Activated CD4-positive, alpha-beta T cell treated with anti-CD3 and anti-CD28 coated beads, Interleukin-2, amount 10 ng/mL, durations not matched to agents 7 days and 5 days (primary cell): ENCODE measurements at regions not wholly inside any gene's neighbourhood (a gene's known extent, or its start where the extent isn't known, plus 50 kb on each side); places are given as distances from the start of the nearest gene placed in this dataset.

Experiments
- CTCF ChIA-PET: fragments of 350-600 bp; sonication (Branson Sonifier 250); formaldehyde crosslinking; loops from one replicate; lab custom pipeline; 2021; ENCODE audit warnings: antibody characterized with exemption; lab: Charles Lee
- POLR2A ChIA-PET: fragments of 350-600 bp; sonication (Branson Sonifier 250); formaldehyde crosslinking; loops from one replicate; lab custom pipeline; 2021; ENCODE audit warnings: antibody characterized with exemption; lab: Charles Lee
- DNase-seq: peaks from one replicate; pipeline ENCODE4 v3.0.0-alpha.2; 2020
- H3K27ac Mint-ChIP-seq: one replicate; pipeline ENCODE4 v1.8.0; 2021; ENCODE audit warnings: mild to moderate bottlenecking, moderate library complexity, mixed read lengths
- H3K27me3 Mint-ChIP-seq: one replicate; pipeline ENCODE4 v1.8.0; 2021; ENCODE audit warnings: mixed read lengths
- H3K36me3 Mint-ChIP-seq: one replicate; pipeline ENCODE4 v1.8.0; 2021; ENCODE audit warnings: low read depth, mixed read lengths
- H3K4me1 Mint-ChIP-seq: one replicate; pipeline ENCODE4 v1.8.0; 2021; ENCODE audit warnings: mixed read lengths
- H3K4me3 Mint-ChIP-seq: one replicate; pipeline ENCODE4 v1.8.0; 2021; ENCODE audit warnings: mild to moderate bottlenecking, moderate library complexity, mixed read lengths
- H3K9me3 Mint-ChIP-seq: one replicate; pipeline ENCODE4 v1.8.0; 2021; ENCODE audit warnings: mixed read lengths

- DNase-seq: no peak
- Mint-ChIP-seq H3K27ac (no peak overlapping the region), H3K4me1 (no peaks in the 10 kb centered on the region), H3K36me3 (no peaks in the 10 kb centered on the region), H3K4me3 (no peak overlapping the region), H3K9me3 (no peaks in the 10 kb centered on the region), H3K27me3 (peaks cover 2% of the 10 kb centered on the region)
- ChIA-PET CTCF (no interaction called here), POLR2A (no interaction called here)
Observed at GRCh38 chr16:8519179-8519578, 71.1 kb downstream of the TMEM114 start.

- Mint-ChIP-seq H3K36me3 (no peaks in the 10 kb centered on the region), H3K27me3 (peaks cover 2% of the 10 kb centered on the region), H3K27ac (no peak overlapping the region), H3K4me1 (no peaks in the 10 kb centered on the region), H3K4me3 (no peak overlapping the region), H3K9me3 (no peaks in the 10 kb centered on the region)
- POLR2A ChIA-PET: no interaction called here
- no peak for DNase-seq
- CTCF ChIA-PET: interaction anchor here (0.6 kb wide), 1 partner anchor 18 kb away, joined by 3 read pairs; no protein-coding TSS in a partner anchor
Observed at GRCh38 chr16:8517280-8517679, 73.0 kb downstream of the TMEM114 start.

GRCh38 chr16:8516471-8516870 lies 73.8 kb downstream of the TMEM114 start:
- Mint-ChIP-seq H3K36me3 (no peaks in the 10 kb centered on the region), H3K27ac (no peak overlapping the region), H3K27me3 (peaks cover 2% of the 10 kb centered on the region), H3K4me1 (no peaks in the 10 kb centered on the region), H3K4me3 (no peak overlapping the region), H3K9me3 (peaks cover under 1% of the 10 kb centered on the region)
- ChIA-PET POLR2A (no interaction called here), CTCF (interaction anchor here (0.6 kb wide), 1 partner anchor 898 kb away, joined by 3 read pairs; no protein-coding TSS in a partner anchor)
- no peak for DNase-seq

- peaks cover 2% of the 10 kb centered on the region for H3K9me3 Mint-ChIP-seq
- no peaks in the 10 kb centered on the region for H3K36me3 Mint-ChIP-seq
- ChIA-PET CTCF (no interaction called here), POLR2A (no interaction called here)
- H3K4me3 Mint-ChIP-seq: no peak overlapping the region
- H3K27me3 Mint-ChIP-seq: peaks cover 2% of the 10 kb centered on the region
- H3K4me1 Mint-ChIP-seq: no peaks in the 10 kb centered on the region
- DNase-seq: no peak
- H3K27ac Mint-ChIP-seq: no peak overlapping the region
Observed at GRCh38 chr16:8512941-8513624, 77.2 kb downstream of the TMEM114 start.

GRCh38 chr16:8511464-8511863 lies 78.8 kb downstream of the TMEM114 start:
- Mint-ChIP-seq H3K4me3 (no peak overlapping the region), H3K4me1 (no peaks in the 10 kb centered on the region), H3K9me3 (peaks cover 2% of the 10 kb centered on the region), H3K27me3 (peaks cover 2% of the 10 kb centered on the region), H3K27ac (no peak overlapping the region), H3K36me3 (no peaks in the 10 kb centered on the region)
- ChIA-PET CTCF (no interaction called here), POLR2A (no interaction called here)
- no peak for DNase-seq

GRCh38 chr16:8510160-8510559 lies 80.2 kb downstream of the TMEM114 start:
- POLR2A ChIA-PET: no interaction called here
- H3K4me3 Mint-ChIP-seq: no peak overlapping the region

GRCh38 chr16:8505327-8505991 lies 84.9 kb downstream of the TMEM114 start:
- Mint-ChIP-seq H3K27me3 (peaks cover 2% of the 10 kb centered on the region), H3K27ac (no peak overlapping the region), H3K36me3 (no peaks in the 10 kb centered on the region), H3K4me1 (no peaks in the 10 kb centered on the region), H3K4me3 (no peak overlapping the region), H3K9me3 (no peaks in the 10 kb centered on the region)
- POLR2A ChIA-PET: no interaction called here
- CTCF ChIA-PET: no interaction called here
- DNase-seq: no peak

More at GRCh38 chr16:8510160-8510559, 80.2 kb downstream of the TMEM114 start:
- Mint-ChIP-seq H3K4me1 (no peaks in the 10 kb centered on the region), H3K9me3 (peaks cover 2% of the 10 kb centered on the region), H3K27me3 (peaks cover 2% of the 10 kb centered on the region), H3K27ac (no peak overlapping the region), H3K36me3 (no peaks in the 10 kb centered on the region)
- CTCF ChIA-PET: no interaction called here
- DNase-seq: no peak

GRCh38 chr16:8502446-8502845 lies 87.9 kb downstream of the TMEM114 start:
- no peak for DNase-seq
- H3K9me3 Mint-ChIP-seq: no peaks in the 10 kb centered on the region
- no peak overlapping the region for H3K27ac Mint-ChIP-seq
- ChIA-PET CTCF (no interaction called here), POLR2A (no interaction called here)
- no peaks in the 10 kb centered on the region for H3K4me1 Mint-ChIP-seq
- no peaks in the 10 kb centered on the region for H3K27me3 Mint-ChIP-seq
- no peaks in the 10 kb centered on the region for H3K36me3 Mint-ChIP-seq
- no peak overlapping the region for H3K4me3 Mint-ChIP-seq

GRCh38 chr16:8500351-8500750 lies 90.0 kb downstream of the TMEM114 start:
- H3K4me3 Mint-ChIP-seq: no peak overlapping the region
- CTCF ChIA-PET: no interaction called here
- H3K9me3 Mint-ChIP-seq: no peaks in the 10 kb centered on the region
- no peaks in the 10 kb centered on the region for H3K4me1 Mint-ChIP-seq
- no peak overlapping the region for H3K27ac Mint-ChIP-seq
- H3K36me3 Mint-ChIP-seq: no peaks in the 10 kb centered on the region
- no peaks in the 10 kb centered on the region for H3K27me3 Mint-ChIP-seq
- DNase-seq: no peak
- POLR2A ChIA-PET: no interaction called here

- DNase-seq: no peak
- Mint-ChIP-seq H3K27ac (no peak overlapping the region), H3K27me3 (no peaks in the 10 kb centered on the region), H3K4me1 (no peaks in the 10 kb centered on the region), H3K36me3 (no peaks in the 10 kb centered on the region), H3K4me3 (no peak overlapping the region), H3K9me3 (no peaks in the 10 kb centered on the region)
- ChIA-PET CTCF (no interaction called here), POLR2A (no interaction called here)
Observed at GRCh38 chr16:8496364-8496763, 93.9 kb downstream of the TMEM114 start.

GRCh38 chr16:8493972-8494371 lies 96.3 kb downstream of the TMEM114 start:
- no peaks in the 10 kb centered on the region for H3K36me3 Mint-ChIP-seq
- no peak overlapping the region for H3K27ac Mint-ChIP-seq
- CTCF ChIA-PET: no interaction called here

GRCh38 chr16:8492690-8493089 lies 97.6 kb downstream of the TMEM114 start:
- H3K4me3 Mint-ChIP-seq: no peak overlapping the region
- H3K9me3 Mint-ChIP-seq: no peaks in the 10 kb centered on the region
- H3K4me1 Mint-ChIP-seq: no peaks in the 10 kb centered on the region
- POLR2A ChIA-PET: no interaction called here
- DNase-seq: no peak
- H3K27me3 Mint-ChIP-seq: no peaks in the 10 kb centered on the region
- no peaks in the 10 kb centered on the region for H3K36me3 Mint-ChIP-seq
- H3K27ac Mint-ChIP-seq: no peak overlapping the region
- CTCF ChIA-PET: no interaction called here

More at GRCh38 chr16:8493972-8494371, 96.3 kb downstream of the TMEM114 start:
- H3K4me1 Mint-ChIP-seq: no peaks in the 10 kb centered on the region
- POLR2A ChIA-PET: no interaction called here
- H3K27me3 Mint-ChIP-seq: no peaks in the 10 kb centered on the region
- DNase-seq: no peak
- H3K4me3 Mint-ChIP-seq: no peak overlapping the region
- H3K9me3 Mint-ChIP-seq: no peaks in the 10 kb centered on the region

GRCh38 chr16:8489580-8489979 lies 100.7 kb downstream of the TMEM114 start:
- POLR2A ChIA-PET: no interaction called here
- CTCF ChIA-PET: no interaction called here
- no peak overlapping the region for H3K27ac Mint-ChIP-seq
- H3K4me3 Mint-ChIP-seq: no peak overlapping the region
- H3K27me3 Mint-ChIP-seq: no peaks in the 10 kb centered on the region
- no peaks in the 10 kb centered on the region for H3K36me3 Mint-ChIP-seq
- no peaks in the 10 kb centered on the region for H3K4me1 Mint-ChIP-seq
- H3K9me3 Mint-ChIP-seq: no peaks in the 10 kb centered on the region
- no peak for DNase-seq
